Osteoblast (primary cell): ENCODE measurements at regions not wholly inside any gene's neighbourhood (a gene's known extent, or its start where the extent isn't known, plus 50 kb on each side); places are given as distances from the start of the nearest gene placed in this dataset.

Experiments
- DNase-seq: peaks from one replicate; pipeline ENCODE4 v3.0.0; 2011; ENCODE audit warnings: low spot score, mixed read lengths; ENCODE audit not compliant: insufficient read length; ENCODE audit errors: missing footprints
- H2AFZ ChIP-seq: 2 replicates; pipeline ENCODE4 v1.6.0; 2011; ENCODE audit warnings: mild to moderate bottlenecking, low read length
- H3K27ac ChIP-seq: 2 replicates; pipeline ENCODE4 v1.5.1; 2011; ENCODE audit warnings: mild to moderate bottlenecking, low read depth, low read length, moderate library complexity
- H3K27me3 ChIP-seq: 2 replicates; pipeline ENCODE4 v1.6.0; 2012; ENCODE audit warnings: mild to moderate bottlenecking, control low read depth, inconsistent platforms, low read length, moderate library complexity; ENCODE audit not compliant: insufficient read depth
- H3K36me3 ChIP-seq: 2 replicates; pipeline ENCODE4 v1.5.1; 2011; ENCODE audit warnings: mild to moderate bottlenecking, low read length, control low read depth, moderate library complexity; ENCODE audit not compliant: insufficient read depth
- H3K4me1 ChIP-seq: 2 replicates; pipeline ENCODE4 v1.5.1; 2011; ENCODE audit warnings: mild to moderate bottlenecking, low read length, control low read depth, moderate library complexity; ENCODE audit not compliant: insufficient read depth
- H3K4me2 ChIP-seq: 2 replicates; pipeline ENCODE4 v1.6.0; 2011; ENCODE audit warnings: mild to moderate bottlenecking, low read length; ENCODE audit not compliant: insufficient read depth
- H3K4me3 ChIP-seq: fragments of 200-600 bp; sonication (generic); 3 replicates; pipeline ENCODE4 v1.5.1; 2012; ENCODE audit warnings: mild to moderate bottlenecking, low read length, inconsistent platforms; ENCODE audit not compliant: insufficient read depth
- H3K79me2 ChIP-seq: 2 replicates; pipeline ENCODE4 v1.6.0; 2012; ENCODE audit warnings: mild to moderate bottlenecking, low read length, control low read depth, inconsistent platforms; ENCODE audit not compliant: insufficient read depth
- H3K9me3 ChIP-seq: 2 replicates; pipeline ENCODE4 v1.5.1; 2011; ENCODE audit warnings: low read depth, low read length, control low read depth
- H4K20me1 ChIP-seq: 2 replicates; pipeline ENCODE4 v1.6.0; 2012; ENCODE audit warnings: mild to moderate bottlenecking, low read length, control low read depth; ENCODE audit not compliant: insufficient read depth
- TF ChIP-seq, protein P1 (sequence below): IDR thresholded peaks from 2 replicates; pipeline ENCODE4 v1.5.1; 2011; ENCODE audit warnings: mild to moderate bottlenecking, low read depth, low read length, moderate library complexity; ENCODE audit errors: extremely low read depth

DNA sequence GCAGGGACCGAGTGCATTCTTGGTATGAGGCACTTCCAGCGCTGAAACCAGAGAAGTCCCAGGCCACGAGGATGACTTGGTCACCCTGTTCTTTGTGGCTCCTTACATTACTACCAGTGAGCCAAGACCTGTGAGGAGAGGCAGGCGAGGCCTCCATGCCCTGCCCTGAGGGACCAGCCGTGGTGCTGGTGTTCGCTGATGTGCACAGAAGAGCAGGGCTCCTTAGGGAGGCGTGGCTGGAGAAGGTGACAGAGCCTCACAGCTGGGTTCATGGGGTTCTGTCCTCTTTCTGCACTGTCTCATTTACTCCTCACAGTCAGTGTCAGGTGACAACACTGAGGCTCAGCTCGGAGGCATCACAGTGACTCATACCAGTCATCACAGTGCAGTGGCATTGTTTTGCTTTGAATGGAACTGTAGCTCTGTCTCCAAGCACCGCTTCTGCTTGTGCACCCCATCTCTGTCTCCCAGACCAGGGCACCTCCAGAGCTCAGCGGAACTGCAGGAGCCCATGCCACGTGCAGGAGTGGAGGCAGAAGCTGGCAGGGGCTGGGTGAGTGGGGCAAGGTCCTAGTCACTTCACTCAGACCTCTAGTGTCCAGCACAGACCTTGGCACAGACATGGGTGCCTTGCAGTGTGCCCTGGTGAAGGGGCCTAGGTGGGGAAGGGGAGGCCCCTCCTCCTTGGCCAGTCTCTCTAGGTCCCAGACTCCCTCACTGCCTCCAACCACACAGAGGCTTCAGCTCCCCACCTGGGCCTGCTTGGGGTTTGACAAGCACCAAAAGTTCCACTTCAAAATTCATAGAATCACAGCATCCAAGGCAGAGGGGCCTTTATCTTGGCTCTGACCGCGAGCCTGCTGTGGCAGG lies 310.9 kb downstream of the MATN1 start:
- TF ChIP-seq, protein P1, sequence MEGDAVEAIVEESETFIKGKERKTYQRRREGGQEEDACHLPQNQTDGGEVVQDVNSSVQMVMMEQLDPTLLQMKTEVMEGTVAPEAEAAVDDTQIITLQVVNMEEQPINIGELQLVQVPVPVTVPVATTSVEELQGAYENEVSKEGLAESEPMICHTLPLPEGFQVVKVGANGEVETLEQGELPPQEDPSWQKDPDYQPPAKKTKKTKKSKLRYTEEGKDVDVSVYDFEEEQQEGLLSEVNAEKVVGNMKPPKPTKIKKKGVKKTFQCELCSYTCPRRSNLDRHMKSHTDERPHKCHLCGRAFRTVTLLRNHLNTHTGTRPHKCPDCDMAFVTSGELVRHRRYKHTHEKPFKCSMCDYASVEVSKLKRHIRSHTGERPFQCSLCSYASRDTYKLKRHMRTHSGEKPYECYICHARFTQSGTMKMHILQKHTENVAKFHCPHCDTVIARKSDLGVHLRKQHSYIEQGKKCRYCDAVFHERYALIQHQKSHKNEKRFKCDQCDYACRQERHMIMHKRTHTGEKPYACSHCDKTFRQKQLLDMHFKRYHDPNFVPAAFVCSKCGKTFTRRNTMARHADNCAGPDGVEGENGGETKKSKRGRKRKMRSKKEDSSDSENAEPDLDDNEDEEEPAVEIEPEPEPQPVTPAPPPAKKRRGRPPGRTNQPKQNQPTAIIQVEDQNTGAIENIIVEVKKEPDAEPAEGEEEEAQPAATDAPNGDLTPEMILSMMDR = no peak
- Histone ChIP-seq H3K9me3 (no peaks in the 10 kb centered on the region), H3K4me1 (peaks cover 8% of the 10 kb centered on the region), H2AFZ (no peak overlapping the region), H3K27me3 (peaks cover 7% of the 10 kb centered on the region), H3K4me2 (no peak overlapping the region), H4K20me1 (no peaks in the 10 kb centered on the region), H3K36me3 (no peaks in the 10 kb centered on the region), H3K27ac (no peak overlapping the region), H3K4me3 (no peak overlapping the region), H3K79me2 (no peaks in the 10 kb centered on the region)
- no peak for DNase-seq

GRCh38 chr1:30411206-30411605 lies 312.2 kb downstream of the MATN1 start:
- no peak overlapping the region for H3K4me3 ChIP-seq
- H3K4me2 ChIP-seq = no peak overlapping the region
- TF ChIP-seq, protein P1 = no peak
- no peaks in the 10 kb centered on the region for H3K79me2 ChIP-seq
- no peaks in the 10 kb centered on the region for H4K20me1 ChIP-seq
- H3K27me3 ChIP-seq = peaks cover 6% of the 10 kb centered on the region
- no peak for DNase-seq
- peaks cover 9% of the 10 kb centered on the region for H3K4me1 ChIP-seq
- H3K27ac ChIP-seq = no peak overlapping the region
- no peaks in the 10 kb centered on the region for H3K36me3 ChIP-seq
- H2AFZ ChIP-seq = no peak overlapping the region
- H3K9me3 ChIP-seq = no peaks in the 10 kb centered on the region

DNA sequence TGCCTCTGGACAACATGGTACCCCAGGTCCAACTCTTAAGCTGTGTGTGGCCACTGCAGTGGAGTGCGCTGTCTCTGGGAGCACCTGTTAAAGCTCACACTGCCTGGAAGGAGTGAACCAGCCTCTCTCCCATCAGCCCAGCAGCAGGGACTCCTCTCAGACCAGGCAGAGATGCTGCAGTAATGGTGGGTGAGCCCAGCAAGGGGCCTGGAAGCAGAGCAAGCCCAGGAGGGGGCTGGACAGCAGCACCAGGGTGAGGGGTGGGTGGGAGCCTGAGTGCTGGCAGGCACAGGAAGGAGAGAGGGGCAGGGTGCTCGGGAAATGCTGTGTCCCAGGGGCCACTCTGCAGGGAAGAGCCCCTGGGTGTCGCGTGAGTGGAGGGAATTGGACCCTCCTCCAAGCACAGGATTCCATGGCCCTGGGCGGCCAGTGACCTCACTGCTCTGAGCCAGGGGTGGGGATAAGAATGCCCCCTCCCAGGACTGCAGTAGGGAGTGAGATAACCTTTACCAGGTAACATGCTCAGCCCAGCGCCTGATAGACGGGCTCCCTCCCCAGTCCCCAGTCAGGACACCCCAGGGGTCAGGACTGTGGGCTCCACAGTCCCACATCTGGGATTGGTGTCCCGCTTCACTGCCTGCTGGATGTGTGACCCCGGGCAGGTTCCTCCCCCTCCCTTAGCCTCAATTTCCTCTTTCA lies 313.1 kb downstream of the MATN1 start:
- TF ChIP-seq, protein P1 = no peak
- H3K36me3 ChIP-seq = no peaks in the 10 kb centered on the region
- no peak overlapping the region for H2AFZ ChIP-seq
- H3K9me3 ChIP-seq = no peaks in the 10 kb centered on the region
- DNase-seq = no peak
- peaks cover 5% of the 10 kb centered on the region for H3K27me3 ChIP-seq
- H3K79me2 ChIP-seq = no peaks in the 10 kb centered on the region
- no peak overlapping the region for H3K4me3 ChIP-seq
- H3K27ac ChIP-seq = no peak overlapping the region
- no peaks in the 10 kb centered on the region for H4K20me1 ChIP-seq
- H3K4me2 ChIP-seq = no peak overlapping the region
- peaks cover 9% of the 10 kb centered on the region for H3K4me1 ChIP-seq
